ENCODE measurements at regions not wholly inside any gene's neighbourhood (a gene's known extent, or its start where the extent isn't known, plus 50 kb on each side); places are given as distances from the start of the nearest gene placed in this dataset.

DNA sequence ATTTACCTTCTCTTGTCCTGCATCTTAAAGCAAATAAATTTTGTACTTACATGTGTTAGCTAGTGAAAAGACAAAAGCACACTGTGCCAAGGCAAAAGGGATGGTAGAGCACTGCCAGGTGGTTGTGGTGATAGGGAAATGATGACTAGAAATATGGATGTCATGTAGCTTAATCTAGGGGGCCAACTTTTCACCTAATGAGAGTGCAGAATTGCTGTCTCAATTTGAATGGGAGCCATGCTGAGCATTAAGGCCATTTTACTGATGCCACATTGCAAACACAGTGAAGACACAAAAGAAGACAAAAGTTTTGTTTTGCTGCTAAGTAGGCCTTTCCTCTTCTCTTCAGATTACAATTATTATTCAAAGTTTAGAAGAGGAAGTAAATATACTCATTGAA is 274.7 kb downstream of the PDCD6IP start:
- TF ChIP-seq CTCF (IDR thresholded peaks at IDR 0.05) (no peak), EZH2 (IDR thresholded peaks at IDR 0.05; ENCODE audit: borderline replicate concordance, insufficient read depth, low read depth, low read length, poor library complexity, severe bottlenecking) (no peak)
